PC-9 (cell line): ENCODE measurements at regions not wholly inside any gene's neighbourhood (a gene's known extent, or its start where the extent isn't known, plus 50 kb on each side); places are given as distances from the start of the nearest gene placed in this dataset.

Source experiments
- CTCF ChIP-seq: fragments of 200-600 bp; sonication (generic); conservative IDR thresholded peaks from 2 replicates; pipeline ENCODE4 v1.6.1; 2017; ENCODE audit warnings: mixed run types, antibody characterized with exemption, mild to moderate bottlenecking, moderate library complexity
- EZH2 ChIP-seq: fragments of 200-600 bp; sonication (generic); IDR thresholded peaks from 2 replicates; pipeline ENCODE4 v1.8.0; 2017; ENCODE audit warnings: antibody characterized with exemption, low read depth

- no peak for TF ChIP-seq CTCF
- TF ChIP-seq EZH2 = no peak
Measured at GRCh38 chr4:15343000-15343399, 84.8 kb upstream of the C1QTNF7 start.
